Spleen (tissue), 7 donors: ENCODE measurements at regions not wholly inside any gene's neighbourhood (a gene's known extent, or its start where the extent isn't known, plus 50 kb on each side); places are given as distances from the start of the nearest gene placed in this dataset.

Source experiments
- POLR2A ChIP-seq, 3 donors: fragments of 450-650 bp; IDR thresholded peaks; one replicate each; pipeline ENCODE4 v1.5.1; 2017; ENCODE audit warnings: antibody characterized with exemption in 3 of 3, mild to moderate bottlenecking in 1 of 3
- POLR2AphosphoS5 ChIP-seq, 3 donors: sonication (generic); formaldehyde crosslinking; IDR thresholded peaks; one replicate each; pipeline ENCODE4 v1.5.1; 2017; ENCODE audit warnings: antibody characterized with exemption in 3 of 3
- TF ChIP-seq, protein P1 (sequence below), 11 experiments: fragments of 200-600 bp in 7 of 11; fragments of 450-650 bp in 4 of 11; sonication (generic) in 4 of 11; IDR thresholded peaks in 8 of 11; conservative IDR thresholded peaks in 3 of 11; 1 replicate in 7 of 11; 2 replicates in 4 of 11; pipeline versions ENCODE4 v1.4.0 to v1.8.0; 2016 to 2021; ENCODE audit warnings: antibody characterized with exemption in 11 of 11, inconsistent platforms in 4 of 11, mild to moderate bottlenecking in 1 of 11
- donor health status: DM: no; HTN: no; CAD: no; lungs with moderate emphysema.
- donor health status: DM: no; HTN: no; CAD: no.
- donor health status: DM: no; HTN: no; CAD: no.

DNA sequence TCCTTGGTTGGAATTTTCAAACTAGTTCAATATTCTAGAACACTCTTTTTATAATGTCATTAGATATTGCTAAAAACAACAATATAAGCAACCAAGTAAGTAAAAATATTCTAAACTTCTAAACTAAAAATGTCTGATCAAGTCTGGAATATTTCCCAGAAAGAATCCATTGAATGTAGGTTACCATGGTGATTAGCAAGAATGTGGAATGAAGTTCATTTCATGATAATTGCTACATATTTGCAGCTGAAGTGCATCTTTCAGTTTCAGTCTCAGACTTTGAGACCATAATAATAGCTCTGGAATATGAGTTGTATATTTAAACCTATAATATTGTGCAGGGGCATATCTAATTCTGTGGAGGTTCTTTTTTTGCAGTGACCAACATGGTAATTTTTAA, 61.0 kb upstream of the NKAIN2 start:
- TF ChIP-seq POLR2AphosphoS5 (IDR thresholded peaks at IDR 0.05) = no peak
- TF ChIP-seq, protein P1, sequence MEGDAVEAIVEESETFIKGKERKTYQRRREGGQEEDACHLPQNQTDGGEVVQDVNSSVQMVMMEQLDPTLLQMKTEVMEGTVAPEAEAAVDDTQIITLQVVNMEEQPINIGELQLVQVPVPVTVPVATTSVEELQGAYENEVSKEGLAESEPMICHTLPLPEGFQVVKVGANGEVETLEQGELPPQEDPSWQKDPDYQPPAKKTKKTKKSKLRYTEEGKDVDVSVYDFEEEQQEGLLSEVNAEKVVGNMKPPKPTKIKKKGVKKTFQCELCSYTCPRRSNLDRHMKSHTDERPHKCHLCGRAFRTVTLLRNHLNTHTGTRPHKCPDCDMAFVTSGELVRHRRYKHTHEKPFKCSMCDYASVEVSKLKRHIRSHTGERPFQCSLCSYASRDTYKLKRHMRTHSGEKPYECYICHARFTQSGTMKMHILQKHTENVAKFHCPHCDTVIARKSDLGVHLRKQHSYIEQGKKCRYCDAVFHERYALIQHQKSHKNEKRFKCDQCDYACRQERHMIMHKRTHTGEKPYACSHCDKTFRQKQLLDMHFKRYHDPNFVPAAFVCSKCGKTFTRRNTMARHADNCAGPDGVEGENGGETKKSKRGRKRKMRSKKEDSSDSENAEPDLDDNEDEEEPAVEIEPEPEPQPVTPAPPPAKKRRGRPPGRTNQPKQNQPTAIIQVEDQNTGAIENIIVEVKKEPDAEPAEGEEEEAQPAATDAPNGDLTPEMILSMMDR (IDR thresholded peaks at IDR 0.05 in 8 of 11, conservative IDR thresholded peaks at IDR 0.05 in 3 of 11) = no peak
- TF ChIP-seq POLR2A (IDR thresholded peaks at IDR 0.05) = no peak
